GM18498 (cell line): ENCODE measurements at regions not wholly inside any gene's neighbourhood (a gene's known extent, or its start where the extent isn't known, plus 50 kb on each side); places are given as distances from the start of the nearest gene placed in this dataset.
"Not testable (repeated sequence)": the region's sequence is repeated elsewhere in the genome, so short reads cannot be mapped to it uniquely, and the experiment has no call there.

ENCODE experiments used
- ATAC-seq: cut with Tn5 transposase; IDR thresholded peaks from one replicate; pipeline ENCODE4 v1.9.1; 2021; ENCODE audit warnings: mild to moderate bottlenecking, moderate library complexity; ENCODE audit not compliant: unreplicated experiment

- ATAC-seq: no peak
Observed at GRCh38 chrX:128436397-128437103, 384.3 kb upstream of the ACTRT1 start.

GRCh38 chrX:128425546-128425945 is 373.3 kb upstream of the ACTRT1 start:
- no peak for ATAC-seq

GRCh38 chrX:128408842-128409241 is 356.6 kb upstream of the ACTRT1 start:
- no peak for ATAC-seq

- no peak for ATAC-seq
Observed at GRCh38 chrX:128396601-128397000, 344.4 kb upstream of the ACTRT1 start.

GRCh38 chrX:128383846-128384245 is 331.6 kb upstream of the ACTRT1 start:
- not testable (repeated sequence) for ATAC-seq

- no peak for ATAC-seq
Observed at GRCh38 chrX:128365492-128365891, 313.3 kb upstream of the ACTRT1 start.

GRCh38 chrX:128335671-128336070 is 283.5 kb upstream of the ACTRT1 start:
- no peak for ATAC-seq

GRCh38 chrX:128334821-128335220 is 282.6 kb upstream of the ACTRT1 start:
- no peak for ATAC-seq

- ATAC-seq: no peak
Observed at GRCh38 chrX:128310912-128311311, 258.7 kb upstream of the ACTRT1 start.

GRCh38 chrX:128309311-128309710 is 257.1 kb upstream of the ACTRT1 start:
- no peak for ATAC-seq

GRCh38 chrX:128294198-128294597 is 242.0 kb upstream of the ACTRT1 start:
- no peak for ATAC-seq

- no peak for ATAC-seq
Observed at GRCh38 chrX:128287693-128288092, 235.5 kb upstream of the ACTRT1 start.

- no peak for ATAC-seq
Observed at GRCh38 chrX:128250621-128251020, 198.4 kb upstream of the ACTRT1 start.

- ATAC-seq: no peak
Observed at GRCh38 chrX:128216364-128216763, 164.2 kb upstream of the ACTRT1 start.

GRCh38 chrX:128165884-128166408 is 113.7 kb upstream of the ACTRT1 start:
- no peak for ATAC-seq

GRCh38 chrX:128156204-128156603 is 104.0 kb upstream of the ACTRT1 start:
- ATAC-seq: no peak

- ATAC-seq: no peak
Observed at GRCh38 chrX:128142745-128143144, 90.5 kb upstream of the ACTRT1 start.

GRCh38 chrX:128106630-128107029 is 54.4 kb upstream of the ACTRT1 start:
- ATAC-seq: no peak

GRCh38 chrX:128105659-128106058 is 53.5 kb upstream of the ACTRT1 start:
- no peak for ATAC-seq
